SU-DHL-6 (cell line): ENCODE measurements at regions not wholly inside any gene's neighbourhood (a gene's known extent, or its start where the extent isn't known, plus 50 kb on each side); places are given as distances from the start of the nearest gene placed in this dataset.

Experiments used
- H2AFZ ChIP-seq: fragments of 200-600 bp; sonication (generic); 2 replicates; pipeline ENCODE4 v1.6.1; 2014; ENCODE audit warnings: low read depth, mild to moderate bottlenecking, moderate library complexity, mixed read lengths, antibody characterized with exemption, low read length; ENCODE audit not compliant: severe bottlenecking
- H3F3A ChIP-seq: fragments of 200-600 bp; shearing (Covaris generic); 2 replicates; pipeline ENCODE4 v1.6.0; 2016; ENCODE audit warnings: antibody characterized with exemption, mild to moderate bottlenecking; ENCODE audit not compliant: insufficient read depth
- H3K27ac ChIP-seq: fragments of 200-600 bp; sonication (generic); 2 replicates; pipeline ENCODE4 v1.5.1; 2016; ENCODE audit warnings: low read depth, mild to moderate bottlenecking, low read length, moderate library complexity, mixed read lengths
- H3K27me3 ChIP-seq: fragments of 200-600 bp; sonication (generic), shearing (Covaris generic); 2 replicates; pipeline ENCODE4 v1.6.0; 2014; ENCODE audit warnings: mild to moderate bottlenecking, low read length
- H3K36me3 ChIP-seq: fragments of 200-600 bp; sonication (generic); 2 replicates; pipeline ENCODE4 v1.6.1; 2014; ENCODE audit warnings: mild to moderate bottlenecking, low read length, mixed read lengths
- H3K4me2 ChIP-seq: fragments of 300-600, 200-600 bp; shearing (Covaris generic), sonication (generic); 2 replicates; pipeline ENCODE4 v1.6.0; 2014; ENCODE audit warnings: low read length, low read depth, mild to moderate bottlenecking; ENCODE audit not compliant: poor library complexity, severe bottlenecking
- H3K4me3 ChIP-seq: fragments of 200-600 bp; sonication (generic); 2 replicates; pipeline ENCODE4 v1.5.1; 2014; ENCODE audit warnings: antibody characterized with exemption, low read length, mild to moderate bottlenecking, mixed read lengths; ENCODE audit not compliant: insufficient read depth, poor library complexity, severe bottlenecking
- H3K79me2 ChIP-seq: fragments of 200-600 bp; sonication (generic); 2 replicates; pipeline ENCODE4 v1.6.1; 2014; ENCODE audit warnings: mild to moderate bottlenecking, low read length, moderate library complexity; ENCODE audit not compliant: insufficient read depth
- H3K9ac ChIP-seq: fragments of 200-600 bp; sonication (generic); 2 replicates; pipeline ENCODE4 v1.7.0; 2014; ENCODE audit warnings: mild to moderate bottlenecking, low read length
- H3K9me2 ChIP-seq: fragments of 200-600 bp; sonication (generic); replicated peaks from 2 replicates; pipeline ENCODE4 v1.6.1; 2014; ENCODE audit warnings: low read length; ENCODE audit not compliant: insufficient read depth
- H3K9me3 ChIP-seq: fragments of 200-600 bp; sonication (generic); 2 replicates; pipeline ENCODE4 v1.6.1; 2014; ENCODE audit warnings: low read length, mixed read lengths; ENCODE audit not compliant: insufficient read depth
- H4K20me1 ChIP-seq: fragments of 200-600 bp; sonication (generic); 2 replicates; pipeline ENCODE4 v1.6.1; 2014; ENCODE audit warnings: low read depth, mild to moderate bottlenecking, antibody characterized with exemption, low read length, moderate library complexity, mixed read lengths
- EZH2phosphoT487 ChIP-seq: fragments of 200-600 bp; sonication (generic), shearing (Covaris generic); conservative IDR thresholded peaks from 2 replicates; pipeline ENCODE4 v1.6.1; 2018; ENCODE audit warnings: mild to moderate bottlenecking, antibody characterized with exemption, low read length, moderate library complexity, mixed read lengths
- TF ChIP-seq, protein P1 (sequence below): fragments of 200-600 bp; sonication (generic); IDR thresholded peaks from one replicate; pipeline ENCODE4 v1.5.1; 2017; ENCODE audit warnings: antibody characterized with exemption, mild to moderate bottlenecking, low read length, moderate library complexity; ENCODE audit not compliant: insufficient read depth, poor library complexity, severe bottlenecking

- Histone ChIP-seq H3K36me3 (no peaks in the 10 kb centered on the region), H4K20me1 (no peaks in the 10 kb centered on the region), H2AFZ (no peak overlapping the region), H3K4me2 (no peak overlapping the region), H3F3A (no peaks in the 10 kb centered on the region), H3K9ac (no peak overlapping the region), H3K27me3 (no peaks in the 10 kb centered on the region), H3K4me3 (no peak overlapping the region), H3K9me2 (no peaks in the 10 kb centered on the region), H3K27ac (no peak overlapping the region), H3K79me2 (no peaks in the 10 kb centered on the region), H3K9me3 (no peaks in the 10 kb centered on the region)
- TF ChIP-seq EZH2phosphoT487 = no peak
- TF ChIP-seq, protein P1, sequence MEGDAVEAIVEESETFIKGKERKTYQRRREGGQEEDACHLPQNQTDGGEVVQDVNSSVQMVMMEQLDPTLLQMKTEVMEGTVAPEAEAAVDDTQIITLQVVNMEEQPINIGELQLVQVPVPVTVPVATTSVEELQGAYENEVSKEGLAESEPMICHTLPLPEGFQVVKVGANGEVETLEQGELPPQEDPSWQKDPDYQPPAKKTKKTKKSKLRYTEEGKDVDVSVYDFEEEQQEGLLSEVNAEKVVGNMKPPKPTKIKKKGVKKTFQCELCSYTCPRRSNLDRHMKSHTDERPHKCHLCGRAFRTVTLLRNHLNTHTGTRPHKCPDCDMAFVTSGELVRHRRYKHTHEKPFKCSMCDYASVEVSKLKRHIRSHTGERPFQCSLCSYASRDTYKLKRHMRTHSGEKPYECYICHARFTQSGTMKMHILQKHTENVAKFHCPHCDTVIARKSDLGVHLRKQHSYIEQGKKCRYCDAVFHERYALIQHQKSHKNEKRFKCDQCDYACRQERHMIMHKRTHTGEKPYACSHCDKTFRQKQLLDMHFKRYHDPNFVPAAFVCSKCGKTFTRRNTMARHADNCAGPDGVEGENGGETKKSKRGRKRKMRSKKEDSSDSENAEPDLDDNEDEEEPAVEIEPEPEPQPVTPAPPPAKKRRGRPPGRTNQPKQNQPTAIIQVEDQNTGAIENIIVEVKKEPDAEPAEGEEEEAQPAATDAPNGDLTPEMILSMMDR = no peak
These were observed 260.4 kb upstream of the MEIS2 start for GRCh38 chr15:37360724-37361123.

DNA sequence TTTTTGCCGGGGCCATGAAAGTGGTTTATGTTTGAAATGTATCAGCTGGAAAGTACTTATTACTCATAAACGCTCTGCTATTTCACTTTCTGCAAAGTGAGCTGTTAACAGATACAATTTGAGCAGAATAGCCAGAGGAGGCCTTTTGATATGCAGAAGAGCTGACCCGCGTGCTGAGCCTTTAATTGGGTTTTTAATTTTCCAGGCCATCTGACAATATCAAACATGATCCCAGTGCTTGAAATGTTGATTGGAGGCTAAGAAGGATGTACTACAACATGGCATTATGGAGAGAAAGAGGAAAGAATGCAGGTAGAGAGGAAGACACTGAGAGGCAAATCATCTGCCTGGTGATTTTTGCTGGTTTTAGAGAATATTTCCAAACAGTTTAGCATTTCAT lies 261.3 kb upstream of the MEIS2 start:
- no peak overlapping the region for H3K4me3 ChIP-seq
- no peak overlapping the region for H3K27ac ChIP-seq
- TF ChIP-seq, protein P1 = no peak
- no peak for TF ChIP-seq EZH2phosphoT487
- H3K4me2 ChIP-seq = no peak overlapping the region
- no peak overlapping the region for H3K9ac ChIP-seq
- no peaks in the 10 kb centered on the region for H3K27me3 ChIP-seq
- H4K20me1 ChIP-seq = no peaks in the 10 kb centered on the region
- no peaks in the 10 kb centered on the region for H3K9me3 ChIP-seq
- H2AFZ ChIP-seq = no peak overlapping the region
- no peaks in the 10 kb centered on the region for H3F3A ChIP-seq
- no peaks in the 10 kb centered on the region for H3K79me2 ChIP-seq
- no peaks in the 10 kb centered on the region for H3K36me3 ChIP-seq
- no peaks in the 10 kb centered on the region for H3K9me2 ChIP-seq

- no peaks in the 10 kb centered on the region for H3F3A ChIP-seq
- H3K4me2 ChIP-seq = no peak overlapping the region
- H3K4me3 ChIP-seq = no peak overlapping the region
- H2AFZ ChIP-seq = no peak overlapping the region
- H3K27me3 ChIP-seq = no peaks in the 10 kb centered on the region
- H3K79me2 ChIP-seq = no peaks in the 10 kb centered on the region
- TF ChIP-seq EZH2phosphoT487 = no peak
- TF ChIP-seq, protein P1 = no peak
- no peaks in the 10 kb centered on the region for H3K36me3 ChIP-seq
- H4K20me1 ChIP-seq = no peaks in the 10 kb centered on the region
- no peaks in the 10 kb centered on the region for H3K9me3 ChIP-seq
- H3K9ac ChIP-seq = no peak overlapping the region
- no peak overlapping the region for H3K27ac ChIP-seq
- no peaks in the 10 kb centered on the region for H3K9me2 ChIP-seq
These were observed 262.1 kb upstream of the MEIS2 start for GRCh38 chr15:37362414-37362813.
